ENCODE measurements at regions not wholly inside any gene's neighbourhood (a gene's known extent, or its start where the extent isn't known, plus 50 kb on each side); places are given as distances from the start of the nearest gene placed in this dataset.
A peak's percentile ranks its signal among the peaks of the same experiment; 100 is the strongest.

GRCh38 chr16:62889097-62889496 lies 852.9 kb upstream of the CDH8 start:
- no peak for DNase-seq
- no peak overlapping the region for H3K27ac ChIP-seq
- no peak overlapping the region for H3K4me3 ChIP-seq (replicated peaks in 1 of 3)
- 97 to 99% methylated on average over 2 of the region's 2 CpGs for WGBS, 2 donors
- H3K27me3 ChIP-seq: no peaks in the 10 kb centered on the region
- intact Hi-C loops (cut with DNase I): no loop called here
- no peaks in the 10 kb centered on the region for H3K4me1 ChIP-seq
- H3K36me3 ChIP-seq: no peaks in the 10 kb centered on the region
- no peaks in the 10 kb centered on the region for H3K9me3 ChIP-seq
- TF ChIP-seq CTCF (IDR thresholded peaks at IDR 0.05) (no peak), POLR2A (IDR thresholded peaks at IDR 0.05) (no peak)

GRCh38 chr16:62883509-62883908 lies 847.3 kb upstream of the CDH8 start:
- Histone ChIP-seq H3K36me3 (no peaks in the 10 kb centered on the region), H3K27ac (no peak overlapping the region), H3K27me3 (no peaks in the 10 kb centered on the region), H3K4me3 (replicated peaks in 1 of 3) (no peak overlapping the region), H3K9me3 (no peaks in the 10 kb centered on the region), H3K4me1 (no peaks in the 10 kb centered on the region)
- TF ChIP-seq CTCF (IDR thresholded peaks at IDR 0.05) (no peak), POLR2A (IDR thresholded peaks at IDR 0.05) (no peak)
- no peak for DNase-seq
- WGBS, 2 donors: 70 to 73% methylated on average over 5 of the region's 5 CpGs
- intact Hi-C loops (cut with DNase I): no loop called here

- H3K36me3 ChIP-seq: no peaks in the 10 kb centered on the region
- intact Hi-C loops (cut with DNase I): no loop called here
- no peak for DNase-seq
- H3K27ac ChIP-seq: no peak overlapping the region
- 83 to 91% methylated on average over 5 of the region's 5 CpGs for WGBS, 2 donors
- H3K9me3 ChIP-seq: no peaks in the 10 kb centered on the region
- no peak overlapping the region for H3K4me3 ChIP-seq (replicated peaks in 1 of 3)
- H3K4me1 ChIP-seq: no peaks in the 10 kb centered on the region
- TF ChIP-seq POLR2A (IDR thresholded peaks at IDR 0.05): no peak
- no peak for TF ChIP-seq CTCF (IDR thresholded peaks at IDR 0.05)
- no peaks in the 10 kb centered on the region for H3K27me3 ChIP-seq
Observed at GRCh38 chr16:62882552-62883221, 846.4 kb upstream of the CDH8 start.

- TF ChIP-seq POLR2A (IDR thresholded peaks at IDR 0.05) (no peak), CTCF (IDR thresholded peaks at IDR 0.05) (no peak)
- 78 to 91% methylated on average over 1 of the region's 1 CpG for WGBS, 2 donors
- H3K9me3 ChIP-seq: no peaks in the 10 kb centered on the region
- no peak for DNase-seq
- no peaks in the 10 kb centered on the region for H3K27me3 ChIP-seq
- no peaks in the 10 kb centered on the region for H3K4me1 ChIP-seq
- no peak overlapping the region for H3K27ac ChIP-seq
- intact Hi-C loops (cut with DNase I): no loop called here
- no peaks in the 10 kb centered on the region for H3K36me3 ChIP-seq
- H3K4me3 ChIP-seq (replicated peaks in 1 of 3): no peak overlapping the region
Observed at GRCh38 chr16:62876133-62876532, 839.9 kb upstream of the CDH8 start.

- intact Hi-C loops (cut with DNase I): no loop called here
- DNase-seq: no peak
- no peak overlapping the region for H3K4me3 ChIP-seq (replicated peaks in 1 of 3)
- H3K4me1 ChIP-seq: no peaks in the 10 kb centered on the region
- H3K27ac ChIP-seq: no peak overlapping the region
- H3K36me3 ChIP-seq: no peaks in the 10 kb centered on the region
- H3K9me3 ChIP-seq: no peaks in the 10 kb centered on the region
- H3K27me3 ChIP-seq: no peaks in the 10 kb centered on the region
- WGBS, 2 donors: 95 to 97% methylated on average over 1 of the region's 1 CpG
- no peak for TF ChIP-seq POLR2A (IDR thresholded peaks at IDR 0.05)
Observed at GRCh38 chr16:62872339-62872738, 836.1 kb upstream of the CDH8 start.

- TF ChIP-seq POLR2A (IDR thresholded peaks at IDR 0.05): no peak
- TF ChIP-seq CTCF (IDR thresholded peaks at IDR 0.05): peak in 1 of 6 experiments; percentile 24
- Histone ChIP-seq H3K9me3 (no peaks in the 10 kb centered on the region), H3K27me3 (no peaks in the 10 kb centered on the region), H3K36me3 (no peaks in the 10 kb centered on the region), H3K4me1 (no peaks in the 10 kb centered on the region), H3K27ac (no peak overlapping the region), H3K4me3 (replicated peaks in 1 of 3) (no peak overlapping the region)
- DNase-seq: no peak
- intact Hi-C loops (cut with DNase I): no loop called here
Observed at GRCh38 chr16:62870554-62870953, 834.3 kb upstream of the CDH8 start.

All from thyroid gland (tissue), 4 donors.